SU-DHL-6 (cell line): ENCODE measurements at regions not wholly inside any gene's neighbourhood (a gene's known extent, or its start where the extent isn't known, plus 50 kb on each side); places are given as distances from the start of the nearest gene placed in this dataset.

Experiments
- H2AFZ ChIP-seq: fragments of 200-600 bp; sonication (generic); 2 replicates; pipeline ENCODE4 v1.6.1; 2014; ENCODE audit warnings: low read depth, mild to moderate bottlenecking, moderate library complexity, mixed read lengths, antibody characterized with exemption, low read length; ENCODE audit not compliant: severe bottlenecking
- H3F3A ChIP-seq: fragments of 200-600 bp; shearing (Covaris generic); 2 replicates; pipeline ENCODE4 v1.6.0; 2016; ENCODE audit warnings: antibody characterized with exemption, mild to moderate bottlenecking; ENCODE audit not compliant: insufficient read depth
- H3K27ac ChIP-seq: fragments of 200-600 bp; sonication (generic); 2 replicates; pipeline ENCODE4 v1.5.1; 2016; ENCODE audit warnings: low read depth, mild to moderate bottlenecking, low read length, moderate library complexity, mixed read lengths
- H3K27me3 ChIP-seq: fragments of 200-600 bp; sonication (generic), shearing (Covaris generic); 2 replicates; pipeline ENCODE4 v1.6.0; 2014; ENCODE audit warnings: mild to moderate bottlenecking, low read length
- H3K36me3 ChIP-seq: fragments of 200-600 bp; sonication (generic); 2 replicates; pipeline ENCODE4 v1.6.1; 2014; ENCODE audit warnings: mild to moderate bottlenecking, low read length, mixed read lengths
- H3K4me2 ChIP-seq: fragments of 300-600, 200-600 bp; shearing (Covaris generic), sonication (generic); 2 replicates; pipeline ENCODE4 v1.6.0; 2014; ENCODE audit warnings: low read length, low read depth, mild to moderate bottlenecking; ENCODE audit not compliant: poor library complexity, severe bottlenecking
- H3K4me3 ChIP-seq: fragments of 200-600 bp; sonication (generic); 2 replicates; pipeline ENCODE4 v1.5.1; 2014; ENCODE audit warnings: antibody characterized with exemption, low read length, mild to moderate bottlenecking, mixed read lengths; ENCODE audit not compliant: insufficient read depth, poor library complexity, severe bottlenecking
- H3K79me2 ChIP-seq: fragments of 200-600 bp; sonication (generic); 2 replicates; pipeline ENCODE4 v1.6.1; 2014; ENCODE audit warnings: mild to moderate bottlenecking, low read length, moderate library complexity; ENCODE audit not compliant: insufficient read depth
- H3K9ac ChIP-seq: fragments of 200-600 bp; sonication (generic); 2 replicates; pipeline ENCODE4 v1.7.0; 2014; ENCODE audit warnings: mild to moderate bottlenecking, low read length
- H3K9me2 ChIP-seq: fragments of 200-600 bp; sonication (generic); replicated peaks from 2 replicates; pipeline ENCODE4 v1.6.1; 2014; ENCODE audit warnings: low read length; ENCODE audit not compliant: insufficient read depth
- H3K9me3 ChIP-seq: fragments of 200-600 bp; sonication (generic); 2 replicates; pipeline ENCODE4 v1.6.1; 2014; ENCODE audit warnings: low read length, mixed read lengths; ENCODE audit not compliant: insufficient read depth
- H4K20me1 ChIP-seq: fragments of 200-600 bp; sonication (generic); 2 replicates; pipeline ENCODE4 v1.6.1; 2014; ENCODE audit warnings: low read depth, mild to moderate bottlenecking, antibody characterized with exemption, low read length, moderate library complexity, mixed read lengths
- EZH2phosphoT487 ChIP-seq: fragments of 200-600 bp; sonication (generic), shearing (Covaris generic); conservative IDR thresholded peaks from 2 replicates; pipeline ENCODE4 v1.6.1; 2018; ENCODE audit warnings: mild to moderate bottlenecking, antibody characterized with exemption, low read length, moderate library complexity, mixed read lengths
- TF ChIP-seq, protein P1 (sequence below): fragments of 200-600 bp; sonication (generic); IDR thresholded peaks from one replicate; pipeline ENCODE4 v1.5.1; 2017; ENCODE audit warnings: antibody characterized with exemption, mild to moderate bottlenecking, low read length, moderate library complexity; ENCODE audit not compliant: insufficient read depth, poor library complexity, severe bottlenecking

- Histone ChIP-seq H3K79me2 (no peaks in the 10 kb centered on the region), H2AFZ (no peak overlapping the region), H3F3A (no peaks in the 10 kb centered on the region), H3K9me2 (no peaks in the 10 kb centered on the region), H3K36me3 (no peaks in the 10 kb centered on the region), H3K27me3 (no peaks in the 10 kb centered on the region), H3K27ac (no peak overlapping the region), H3K9me3 (no peaks in the 10 kb centered on the region), H3K4me2 (no peak overlapping the region), H4K20me1 (no peaks in the 10 kb centered on the region), H3K9ac (no peak overlapping the region), H3K4me3 (no peak overlapping the region)
- TF ChIP-seq, protein P1, sequence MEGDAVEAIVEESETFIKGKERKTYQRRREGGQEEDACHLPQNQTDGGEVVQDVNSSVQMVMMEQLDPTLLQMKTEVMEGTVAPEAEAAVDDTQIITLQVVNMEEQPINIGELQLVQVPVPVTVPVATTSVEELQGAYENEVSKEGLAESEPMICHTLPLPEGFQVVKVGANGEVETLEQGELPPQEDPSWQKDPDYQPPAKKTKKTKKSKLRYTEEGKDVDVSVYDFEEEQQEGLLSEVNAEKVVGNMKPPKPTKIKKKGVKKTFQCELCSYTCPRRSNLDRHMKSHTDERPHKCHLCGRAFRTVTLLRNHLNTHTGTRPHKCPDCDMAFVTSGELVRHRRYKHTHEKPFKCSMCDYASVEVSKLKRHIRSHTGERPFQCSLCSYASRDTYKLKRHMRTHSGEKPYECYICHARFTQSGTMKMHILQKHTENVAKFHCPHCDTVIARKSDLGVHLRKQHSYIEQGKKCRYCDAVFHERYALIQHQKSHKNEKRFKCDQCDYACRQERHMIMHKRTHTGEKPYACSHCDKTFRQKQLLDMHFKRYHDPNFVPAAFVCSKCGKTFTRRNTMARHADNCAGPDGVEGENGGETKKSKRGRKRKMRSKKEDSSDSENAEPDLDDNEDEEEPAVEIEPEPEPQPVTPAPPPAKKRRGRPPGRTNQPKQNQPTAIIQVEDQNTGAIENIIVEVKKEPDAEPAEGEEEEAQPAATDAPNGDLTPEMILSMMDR = no peak
- no peak for TF ChIP-seq EZH2phosphoT487
Measured at GRCh38 chr9:99601571-99602111, 220.0 kb upstream of the NR4A3 start.

- H3F3A ChIP-seq = no peaks in the 10 kb centered on the region
- no peak overlapping the region for H3K4me2 ChIP-seq
- no peaks in the 10 kb centered on the region for H3K36me3 ChIP-seq
- H3K27ac ChIP-seq = no peak overlapping the region
- H4K20me1 ChIP-seq = no peaks in the 10 kb centered on the region
- H3K79me2 ChIP-seq = no peaks in the 10 kb centered on the region
- TF ChIP-seq EZH2phosphoT487 = no peak
- TF ChIP-seq, protein P1 = no peak
- no peaks in the 10 kb centered on the region for H3K27me3 ChIP-seq
- H2AFZ ChIP-seq = no peak overlapping the region
- no peaks in the 10 kb centered on the region for H3K9me2 ChIP-seq
- H3K9me3 ChIP-seq = no peaks in the 10 kb centered on the region
- H3K4me3 ChIP-seq = no peak overlapping the region
- no peak overlapping the region for H3K9ac ChIP-seq
Measured at GRCh38 chr9:99602854-99603253, 218.8 kb upstream of the NR4A3 start.

- Histone ChIP-seq H3K27me3 (no peaks in the 10 kb centered on the region), H3K36me3 (no peaks in the 10 kb centered on the region), H3K9me3 (no peaks in the 10 kb centered on the region), H3K9me2 (no peaks in the 10 kb centered on the region), H3F3A (no peaks in the 10 kb centered on the region), H3K4me3 (no peak overlapping the region), H3K9ac (no peak overlapping the region), H3K27ac (no peak overlapping the region), H2AFZ (no peak overlapping the region), H3K4me2 (no peak overlapping the region), H4K20me1 (no peaks in the 10 kb centered on the region), H3K79me2 (no peaks in the 10 kb centered on the region)
- TF ChIP-seq, protein P1 = no peak
- TF ChIP-seq EZH2phosphoT487 = no peak
Measured at GRCh38 chr9:99605016-99605743, 216.5 kb upstream of the NR4A3 start.
